HL-60 (cell line): ENCODE measurements at regions not wholly inside any gene's neighbourhood (a gene's known extent, or its start where the extent isn't known, plus 50 kb on each side); places are given as distances from the start of the nearest gene placed in this dataset.

Experiments
- POLR2AphosphoS5 ChIP-seq: IDR thresholded peaks from 2 replicates; pipeline ENCODE4 v1.6.1; 2012; ENCODE audit warnings: low read depth
- TF ChIP-seq, protein P1 (sequence below): IDR thresholded peaks from one replicate; pipeline ENCODE4 v1.5.1; 2011; ENCODE audit warnings: low read length, control low read depth, inconsistent platforms; ENCODE audit not compliant: insufficient read depth

DNA sequence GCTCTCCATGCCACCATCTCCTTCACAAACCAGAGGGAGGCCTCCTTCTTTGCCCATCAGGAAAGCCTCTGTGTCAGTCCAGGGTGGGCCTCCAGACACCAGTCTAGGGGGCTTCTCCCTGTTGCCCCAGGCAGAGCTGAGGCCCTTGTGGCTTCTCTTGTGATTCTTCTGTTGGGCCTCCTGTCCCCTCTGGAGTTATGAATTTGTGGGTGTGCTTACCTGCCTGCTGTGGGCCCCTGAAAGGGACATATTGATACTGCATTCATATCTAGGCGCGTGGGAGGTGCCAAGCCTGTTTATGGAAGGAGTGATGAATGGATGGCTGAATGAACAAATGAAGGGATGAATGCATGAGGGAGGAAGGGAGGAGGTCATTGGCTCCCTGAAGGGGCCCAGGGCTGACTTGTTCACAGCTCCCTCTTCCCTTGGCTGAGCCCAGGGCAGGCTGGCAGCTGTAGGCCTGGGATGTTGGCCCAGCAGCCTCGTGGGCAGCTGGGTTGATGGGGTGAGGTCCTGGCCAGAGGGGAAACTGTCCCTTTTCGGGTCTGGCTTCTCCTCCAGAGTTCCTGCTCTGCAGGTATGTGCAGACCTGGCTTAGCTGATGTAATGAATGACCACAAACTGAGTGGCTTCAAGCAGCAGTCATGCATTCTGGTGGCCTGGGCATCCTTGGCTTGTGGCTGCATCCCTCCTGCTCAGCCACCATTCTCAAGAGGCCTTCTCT, 195.4 kb downstream of the GOLGA6L6 start:
- TF ChIP-seq, protein P1, sequence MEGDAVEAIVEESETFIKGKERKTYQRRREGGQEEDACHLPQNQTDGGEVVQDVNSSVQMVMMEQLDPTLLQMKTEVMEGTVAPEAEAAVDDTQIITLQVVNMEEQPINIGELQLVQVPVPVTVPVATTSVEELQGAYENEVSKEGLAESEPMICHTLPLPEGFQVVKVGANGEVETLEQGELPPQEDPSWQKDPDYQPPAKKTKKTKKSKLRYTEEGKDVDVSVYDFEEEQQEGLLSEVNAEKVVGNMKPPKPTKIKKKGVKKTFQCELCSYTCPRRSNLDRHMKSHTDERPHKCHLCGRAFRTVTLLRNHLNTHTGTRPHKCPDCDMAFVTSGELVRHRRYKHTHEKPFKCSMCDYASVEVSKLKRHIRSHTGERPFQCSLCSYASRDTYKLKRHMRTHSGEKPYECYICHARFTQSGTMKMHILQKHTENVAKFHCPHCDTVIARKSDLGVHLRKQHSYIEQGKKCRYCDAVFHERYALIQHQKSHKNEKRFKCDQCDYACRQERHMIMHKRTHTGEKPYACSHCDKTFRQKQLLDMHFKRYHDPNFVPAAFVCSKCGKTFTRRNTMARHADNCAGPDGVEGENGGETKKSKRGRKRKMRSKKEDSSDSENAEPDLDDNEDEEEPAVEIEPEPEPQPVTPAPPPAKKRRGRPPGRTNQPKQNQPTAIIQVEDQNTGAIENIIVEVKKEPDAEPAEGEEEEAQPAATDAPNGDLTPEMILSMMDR: no peak
- no peak for TF ChIP-seq POLR2AphosphoS5
